DLD1 (cell line): ENCODE measurements at regions not wholly inside any gene's neighbourhood (a gene's known extent, or its start where the extent isn't known, plus 50 kb on each side); places are given as distances from the start of the nearest gene placed in this dataset.
"Not testable (repeated sequence)": the region's sequence is repeated elsewhere in the genome, so short reads cannot be mapped to it uniquely, and the experiment has no call there.

Source experiments
- in situ Hi-C: cut with HindIII; loops from 2 replicates; pipeline ENCODE4 v1.10.0; 2017; ENCODE audit warnings: low sequenced_read_pairs

DNA sequence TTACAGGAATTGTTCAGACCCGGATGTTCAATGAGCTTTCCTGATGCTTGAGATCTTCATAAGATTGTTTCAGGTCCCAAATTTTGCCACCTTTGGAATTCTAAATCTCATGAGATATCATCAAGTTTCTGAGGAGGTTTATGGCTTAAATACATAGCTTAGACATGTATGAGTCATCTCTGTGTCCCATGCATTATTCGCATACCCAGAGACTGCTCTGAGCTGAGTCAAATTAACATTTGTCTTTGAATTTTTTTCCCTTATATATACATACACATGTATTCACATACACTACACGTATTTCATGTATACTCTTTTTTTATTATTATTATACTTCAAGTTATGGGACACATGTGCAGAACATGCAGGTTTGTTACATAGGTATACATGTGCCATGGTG, 744.6 kb downstream of the BRINP1 start:
- in situ Hi-C loops = no loop called here

GRCh38 chr9:118630079-118630478, 739.2 kb downstream of the BRINP1 start:
- in situ Hi-C loops = no loop called here

DNA sequence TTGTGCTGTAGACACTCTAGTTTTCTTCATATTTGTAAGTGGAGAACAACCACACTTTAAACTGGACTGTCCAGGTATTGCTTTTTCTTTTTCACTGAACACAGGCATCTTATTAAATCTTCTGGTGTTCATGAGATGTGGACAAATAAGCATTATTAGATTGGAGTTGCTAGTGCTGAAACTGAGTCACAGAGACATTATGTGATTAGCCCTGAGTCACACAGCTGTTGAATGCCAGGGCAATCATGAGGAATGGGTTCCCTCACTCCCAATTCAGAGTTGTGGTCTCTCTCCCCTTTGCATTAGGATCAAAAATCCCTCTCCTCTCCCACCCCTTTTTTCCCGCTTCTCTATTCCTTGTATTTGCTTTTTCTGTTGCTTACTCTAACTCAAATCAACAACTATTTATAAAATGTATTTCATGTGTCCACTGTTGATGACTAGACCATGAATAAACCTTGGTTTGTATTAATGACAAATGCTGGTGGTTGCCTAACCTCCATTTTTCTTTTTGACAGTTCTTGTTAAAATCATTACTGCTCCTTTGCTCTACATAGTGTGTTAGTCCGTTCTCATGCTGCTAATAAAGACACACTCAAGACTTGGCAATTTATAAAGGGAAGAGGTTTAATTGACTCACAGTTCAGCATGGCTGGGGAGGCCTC, 738.2 kb downstream of the BRINP1 start:
- in situ Hi-C loops = no loop called here

DNA sequence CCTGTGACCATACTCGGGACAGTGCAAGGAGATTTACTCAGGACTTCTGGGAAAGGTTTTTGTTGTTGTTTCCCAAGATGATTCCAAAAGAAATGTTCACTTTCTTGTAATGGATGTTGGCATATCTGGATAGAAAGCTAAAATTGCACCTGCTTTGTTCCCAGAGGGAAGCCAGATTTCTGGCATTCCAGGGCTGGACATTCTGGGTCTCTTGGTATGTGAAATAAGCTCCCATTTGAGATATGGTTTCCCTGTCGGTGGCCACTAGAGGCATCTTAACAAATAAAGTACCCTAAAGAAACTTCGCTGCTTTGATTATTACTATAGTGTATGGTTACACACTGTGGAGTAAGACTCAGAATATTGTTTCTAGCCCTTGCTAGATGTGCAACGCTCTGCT, 737.3 kb downstream of the BRINP1 start:
- in situ Hi-C loops = no loop called here

DNA sequence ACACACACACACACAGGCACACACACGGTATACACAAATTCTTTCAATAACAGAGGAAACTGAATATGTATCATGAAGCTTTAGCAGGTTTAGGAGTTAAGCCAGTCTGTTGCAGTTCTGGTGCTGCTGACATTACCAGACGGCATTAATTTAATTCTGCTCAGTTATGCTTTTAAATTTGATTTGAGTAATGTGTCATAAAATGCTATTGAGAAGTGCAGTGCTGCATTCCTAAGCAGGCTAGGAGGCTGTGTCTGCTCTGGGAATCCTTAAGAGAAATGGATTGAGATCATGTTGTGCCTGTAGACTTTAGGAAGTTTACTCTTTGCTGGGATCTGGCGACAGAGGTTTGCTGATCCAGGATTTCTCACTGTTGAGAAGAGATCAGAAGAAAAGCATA, 733.8 kb downstream of the BRINP1 start:
- in situ Hi-C loops = no loop called here

- in situ Hi-C loops = no loop called here
Measured at GRCh38 chr9:118637681-118638080, 731.6 kb downstream of the BRINP1 start.

- in situ Hi-C loops = no loop called here
Measured at GRCh38 chr9:118640836-118641560, 728.2 kb downstream of the BRINP1 start.

DNA sequence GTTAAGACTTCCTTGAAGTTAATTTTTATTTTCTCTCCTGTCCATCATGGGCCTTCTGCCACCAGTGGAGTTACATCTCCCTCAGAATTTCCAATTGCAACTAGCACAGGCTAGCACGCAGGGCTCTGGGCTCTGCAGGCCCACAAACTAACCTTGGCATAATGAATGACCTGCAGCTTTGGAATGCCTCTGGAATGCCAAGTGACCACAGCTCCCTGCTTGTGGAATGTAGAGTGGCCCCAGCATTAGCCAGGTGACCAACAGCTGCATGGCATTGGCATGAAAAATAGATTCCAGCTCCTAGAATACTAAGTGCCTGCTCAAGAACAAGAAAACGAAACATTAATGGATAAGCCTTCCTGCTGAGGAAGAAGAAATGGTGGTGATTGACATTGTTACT, 726.1 kb downstream of the BRINP1 start:
- in situ Hi-C loops = no loop called here

DNA sequence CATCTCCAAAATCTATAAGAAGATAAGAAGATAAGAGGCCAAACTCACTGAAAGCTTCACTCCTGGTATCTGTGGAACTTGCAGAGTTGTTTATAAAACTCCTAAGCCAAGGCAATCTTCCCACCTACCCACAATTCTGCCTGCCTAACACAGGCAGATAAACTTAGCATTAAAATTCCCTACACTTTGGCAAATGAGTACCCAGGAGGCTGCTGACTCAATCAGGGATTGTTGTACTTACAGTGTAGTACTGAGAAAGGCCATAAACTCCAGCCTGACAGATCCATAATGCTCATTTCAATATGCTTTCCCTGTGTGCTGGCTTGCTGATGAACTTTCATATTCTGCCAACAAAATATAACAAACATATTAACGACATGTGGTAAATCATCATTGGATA, 725.2 kb downstream of the BRINP1 start:
- in situ Hi-C loops = no loop called here

DNA sequence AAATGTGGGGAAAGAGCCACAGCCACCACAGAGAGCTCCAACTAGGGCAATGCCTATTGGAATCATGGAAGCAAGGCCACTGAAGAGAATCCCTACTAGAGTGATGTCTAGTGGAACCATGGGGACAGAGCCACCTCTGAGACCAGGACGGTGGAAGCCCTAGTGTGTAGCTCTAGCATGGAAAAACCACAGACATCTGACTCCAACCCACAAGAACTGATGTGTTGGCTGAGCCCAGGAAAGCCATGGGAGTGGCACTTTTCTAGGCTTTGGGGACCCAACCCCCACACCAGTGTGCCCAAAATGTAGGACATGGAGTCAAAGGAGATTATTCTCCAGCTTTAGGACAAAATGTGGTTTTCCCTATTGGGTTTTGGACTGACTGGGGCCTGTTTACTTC, 721.9 kb downstream of the BRINP1 start:
- in situ Hi-C loops = no loop called here

DNA sequence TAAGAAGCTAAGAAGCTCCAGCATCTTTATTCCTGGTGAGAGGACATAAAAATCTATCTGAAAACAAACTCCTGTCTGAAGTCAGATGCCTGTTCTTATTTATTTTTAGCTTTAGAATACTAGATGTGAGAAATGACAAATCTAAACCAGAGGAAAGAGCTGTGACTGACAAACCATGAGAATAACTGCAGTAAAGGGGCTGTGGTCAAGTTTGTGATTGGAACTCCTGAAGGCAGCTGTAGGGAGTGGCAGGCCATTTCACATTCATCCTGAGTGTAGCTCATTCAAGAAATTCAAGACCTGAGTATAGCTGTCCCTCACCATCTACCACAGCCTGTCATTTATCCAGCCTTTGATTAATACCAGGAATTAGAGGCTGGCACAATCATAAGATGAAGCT, 718.8 kb downstream of the BRINP1 start:
- in situ Hi-C loops = no loop called here

DNA sequence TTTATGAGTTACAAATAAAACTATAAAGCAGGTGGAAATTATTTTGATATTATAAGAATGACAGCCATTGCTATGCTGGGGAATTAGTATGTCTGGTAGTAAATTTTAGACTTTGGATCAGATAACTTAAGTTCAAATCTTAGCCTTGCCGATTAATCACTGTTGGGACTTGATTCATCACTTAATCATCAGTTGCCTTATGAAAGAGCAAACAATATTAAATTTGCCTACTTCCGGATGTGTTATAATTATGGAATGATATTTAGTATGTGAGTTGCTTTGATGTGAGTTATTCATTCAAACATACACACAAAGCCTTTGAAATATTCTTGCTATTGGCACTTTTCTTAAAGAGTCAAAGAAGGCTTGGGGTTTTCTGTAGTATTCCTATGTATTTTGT, 717.7 kb downstream of the BRINP1 start:
- in situ Hi-C loops = no loop called here

- in situ Hi-C loops = no loop called here
Measured at GRCh38 chr9:118652258-118652657, 717.0 kb downstream of the BRINP1 start.

- in situ Hi-C loops = no loop called here
Measured at GRCh38 chr9:118652912-118653311, 716.3 kb downstream of the BRINP1 start.

- in situ Hi-C loops = no loop called here
Measured at GRCh38 chr9:118659011-118659410, 710.2 kb downstream of the BRINP1 start.

GRCh38 chr9:118665226-118665919, 703.9 kb downstream of the BRINP1 start:
- in situ Hi-C loops = no loop called here

DNA sequence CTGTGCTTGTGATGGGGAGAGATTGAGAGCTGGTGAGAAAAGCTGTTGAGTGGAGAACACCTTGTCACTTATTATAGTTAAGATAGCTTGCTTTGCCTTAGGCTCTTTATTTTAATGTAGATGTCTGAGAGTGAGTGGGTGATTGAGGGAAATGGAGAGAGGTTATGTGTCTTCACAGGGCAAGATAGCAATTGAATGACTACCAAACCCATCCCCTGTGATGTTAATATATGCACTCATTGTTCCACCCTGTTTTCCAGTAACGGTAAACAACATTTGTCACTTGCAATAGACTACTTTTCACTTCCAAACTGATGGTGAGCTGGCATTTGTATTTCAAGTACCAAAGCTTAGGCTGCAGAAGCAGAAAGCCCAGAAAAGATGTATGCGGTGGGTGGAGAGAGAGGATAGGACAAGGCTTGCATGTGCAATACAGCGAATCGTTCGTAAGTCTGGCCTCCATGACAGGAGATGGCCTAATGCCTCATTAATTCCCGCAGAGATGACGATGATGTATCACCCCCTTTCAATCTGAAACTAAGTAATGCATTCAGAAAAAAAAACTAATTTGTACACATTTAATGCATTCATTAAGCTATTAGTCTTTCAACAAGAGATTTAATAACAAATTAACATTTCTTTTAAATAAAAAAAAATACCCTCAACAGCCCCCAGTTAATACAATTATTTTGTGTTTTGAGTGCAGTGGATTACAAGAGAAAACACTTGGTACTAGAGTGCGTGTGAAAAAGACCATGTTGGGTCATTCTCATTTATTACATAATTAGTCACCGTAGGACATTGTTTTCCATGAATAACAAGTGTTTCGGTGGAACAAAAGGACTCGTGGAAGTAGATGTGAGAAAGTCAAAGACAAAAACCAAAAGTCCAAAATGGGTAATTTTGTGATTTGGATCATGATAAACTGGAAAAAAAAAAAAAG, 699.0 kb downstream of the BRINP1 start:
- in situ Hi-C loops = no loop called here

DNA sequence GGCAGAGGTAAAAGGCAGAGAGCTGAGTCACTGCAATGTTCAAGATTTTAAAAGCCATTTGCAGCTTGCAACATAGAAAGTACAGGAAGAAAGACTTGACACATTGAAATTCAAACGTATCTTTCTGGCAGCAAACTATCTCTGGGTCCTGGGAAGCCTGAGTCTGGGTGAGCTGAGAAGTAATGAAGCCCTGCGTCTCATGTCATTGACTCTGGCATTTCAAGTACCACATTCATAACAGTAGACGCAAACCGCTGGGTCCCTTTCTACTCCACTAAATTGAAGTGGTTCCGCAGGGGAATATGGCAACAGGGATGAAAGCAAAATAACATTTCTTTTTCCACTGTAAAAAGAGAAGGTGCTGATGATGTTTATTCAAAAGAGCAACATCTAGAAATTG, 694.3 kb downstream of the BRINP1 start:
- in situ Hi-C loops = no loop called here

- in situ Hi-C loops = not testable (repeated sequence)
Measured at GRCh38 chr9:118677936-118678653, 691.1 kb downstream of the BRINP1 start.

DNA sequence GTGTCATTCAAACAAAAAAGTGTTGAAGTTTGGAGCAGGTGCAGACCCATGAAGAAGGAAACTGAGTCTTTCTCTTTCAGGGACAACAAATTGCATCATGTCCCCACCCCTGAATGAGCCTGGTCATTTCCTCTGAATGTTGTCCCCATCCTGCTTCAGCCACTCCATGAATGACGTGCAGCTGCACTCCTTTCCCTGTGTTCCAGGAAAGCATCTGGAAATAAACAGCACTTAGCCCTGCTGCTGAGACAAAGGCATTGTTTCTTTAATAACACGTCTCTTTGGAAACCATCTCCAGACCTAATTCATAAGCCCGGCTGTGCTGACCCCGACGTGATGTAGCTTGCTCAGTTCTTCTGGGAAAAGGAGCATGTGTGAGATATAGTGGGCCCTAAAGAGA, 682.3 kb downstream of the BRINP1 start:
- in situ Hi-C loops = no loop called here
